A549 (cell line): ENCODE measurements at regions not wholly inside any gene's neighbourhood (a gene's known extent, or its start where the extent isn't known, plus 50 kb on each side); places are given as distances from the start of the nearest gene placed in this dataset.

Source experiments
- ATAC-seq, 2 experiments: fragments of 200-7000 bp in 1 of 2; fragments of >200 bp in 1 of 2; cut with Nextera tagmentation in 1 of 2; cut with Tn5 transposase in 1 of 2; 3 replicates each; pipeline versions ENCODE4 v1.8.0 to v1.9.1; 2018 to 2020; ENCODE audit warnings: mild to moderate bottlenecking in 1 of 2, moderate library complexity in 1 of 2
- CTCF ChIA-PET: fragments of 300-600 bp; sonication (Branson Sonifier 250); formaldehyde crosslinking; extraction: SDS; loops from one replicate; lab custom pipeline; 2021; ENCODE audit warnings: antibody characterized with exemption, inconsistent platforms; lab: Yijun Ruan, JAX
- POLR2A ChIA-PET: fragments of 350-600 bp; formaldehyde crosslinking; extraction: SDS; loops from one replicate; lab custom pipeline; 2021; ENCODE audit warnings: antibody characterized with exemption, inconsistent platforms; lab: Yijun Ruan, JAX
- DNase-seq, 2 experiments: peaks; one replicate each; pipeline versions ENCODE4 v3.0.0 to v3.0.0-alpha.2; 2011 to 2016; ENCODE audit warnings: low read depth in 1 of 2, low spot score in 1 of 2
- FAIRE-seq: peaks from 2 replicates; lab custom pipeline; 2011; peaks lifted over from hg19 to GRCh38; lab: Jason Lieb, UNC
- H3K27ac ChIP-seq, 2 experiments: fragments of >200 bp; sonication (Bioruptor Twin); formaldehyde crosslinking; 3 replicates each; pipeline ENCODE4 v1.5.1; 2016 to 2017
- H3K4me1 ChIP-seq: fragments of >200 bp; sonication (Bioruptor Twin); formaldehyde crosslinking; 3 replicates; pipeline ENCODE4 v1.6.1; 2016
- H3K4me2 ChIP-seq: fragments of >200 bp; sonication (Bioruptor Twin); formaldehyde crosslinking; 3 replicates; pipeline ENCODE4 v1.6.1; 2016
- H3K4me3 ChIP-seq: fragments of >200 bp; sonication (Bioruptor Twin); formaldehyde crosslinking; 3 replicates; pipeline ENCODE4 v1.5.1; 2016
- H3K9me3 ChIP-seq: fragments of >200 bp; sonication (Bioruptor Twin); formaldehyde crosslinking; 3 replicates; pipeline ENCODE4 v1.6.1; 2016
- CBX8 ChIP-seq: fragments of 200-600 bp; sonication (generic); IDR thresholded peaks from 2 replicates; pipeline ENCODE4 v1.6.1; 2016
- CHD4 ChIP-seq: fragments of 200-600 bp; sonication (generic); IDR thresholded peaks from 2 replicates; pipeline ENCODE4 v1.6.1; 2016; ENCODE audit warnings: antibody characterized with exemption, mild to moderate bottlenecking, borderline replicate concordance
- E2F6 ChIP-seq: IDR thresholded peaks from 2 replicates; pipeline ENCODE4 v1.6.1; 2012; ENCODE audit warnings: low read depth, borderline replicate concordance
- EHF ChIP-seq: fragments of 250-450 bp; sonication (Bioruptor Pico); IDR thresholded peaks from 2 replicates; pipeline ENCODE4 v1.5.0; 2020; ENCODE audit warnings: mild to moderate bottlenecking
- EHMT2 ChIP-seq: fragments of 200-600 bp; sonication (generic); IDR thresholded peaks from 2 replicates; pipeline ENCODE4 v1.6.1; 2016; ENCODE audit warnings: antibody characterized with exemption, low read depth, mild to moderate bottlenecking, moderate library complexity
- HDAC2 ChIP-seq: fragments of 200-600 bp; sonication (generic); IDR thresholded peaks from 2 replicates; pipeline ENCODE4 v1.6.1; 2016
- HOXA7 ChIP-seq: fragments of 250-450 bp; sonication (Bioruptor Pico); IDR thresholded peaks from 2 replicates; pipeline ENCODE4 v1.5.0; 2020; ENCODE audit warnings: mild to moderate bottlenecking, moderate library complexity
- HOXB5 ChIP-seq: fragments of 250-450 bp; sonication (Bioruptor Pico); IDR thresholded peaks from 2 replicates; pipeline ENCODE4 v1.5.0; 2020; ENCODE audit warnings: mild to moderate bottlenecking, moderate library complexity
- JUN ChIP-seq, 2 experiments: fragments of >200 bp; sonication (Bioruptor Twin); formaldehyde crosslinking; IDR thresholded peaks; 2 replicates in 1 of 2; 3 replicates in 1 of 2; pipeline ENCODE4 v1.6.1; 2016 to 2017
- KDM1A ChIP-seq: fragments of 200-600 bp; sonication (generic); IDR thresholded peaks from 2 replicates; pipeline ENCODE4 v1.6.1; 2016; ENCODE audit warnings: low read depth, mild to moderate bottlenecking
- KDM5A ChIP-seq: fragments of 200-600 bp; sonication (generic); IDR thresholded peaks from 2 replicates; pipeline ENCODE4 v1.6.1; 2016; ENCODE audit warnings: antibody characterized with exemption, mild to moderate bottlenecking
- MAFK ChIP-seq: fragments of 450-650 bp; IDR thresholded peaks from 2 replicates; pipeline ENCODE4 v1.6.1; 2014; ENCODE audit not compliant: partially characterized antibody
- MAZ ChIP-seq: fragments of 150-350 bp; IDR thresholded peaks from 2 replicates; pipeline ENCODE4 v1.6.1; 2014; ENCODE audit warnings: antibody characterized with exemption, low read depth, low read length, borderline replicate concordance
- MYC ChIP-seq: IDR thresholded peaks from 2 replicates; pipeline ENCODE4 v1.6.1; 2012; ENCODE audit warnings: mild to moderate bottlenecking, inconsistent platforms, low read length, improper control_type of control experiment, borderline replicate concordance
- NR3C1 ChIP-seq: fragments of >200 bp; sonication (Bioruptor Twin); formaldehyde crosslinking; IDR thresholded peaks from 3 replicates; pipeline ENCODE4 v1.6.1; 2017
- PHF8 ChIP-seq: fragments of 200-600 bp; sonication (generic); IDR thresholded peaks from 2 replicates; pipeline ENCODE4 v1.6.1; 2016; ENCODE audit warnings: low read depth, mild to moderate bottlenecking, antibody characterized with exemption, moderate library complexity, borderline replicate concordance
- POLR2A ChIP-seq: IDR thresholded peaks from 2 replicates; pipeline ENCODE4 v1.6.1; 2012; ENCODE audit warnings: mild to moderate bottlenecking, low read length
- RAD21 ChIP-seq, 2 experiments: fragments of >200 bp in 1 of 2; sonication (Bioruptor Twin) in 1 of 2; formaldehyde crosslinking in 1 of 2; IDR thresholded peaks in 1 of 2; conservative IDR thresholded peaks in 1 of 2; 2 replicates in 1 of 2; 3 replicates in 1 of 2; pipeline ENCODE4 v1.6.1; 2012 to 2018; ENCODE audit warnings: inconsistent platforms in 1 of 2
- SMC3 ChIP-seq: fragments of >200 bp; sonication (Bioruptor Twin); formaldehyde crosslinking; IDR thresholded peaks from 3 replicates; pipeline ENCODE4 v1.6.1; 2018; ENCODE audit warnings: inconsistent platforms
- WGBS: methylation state at CpG from one replicate; pipeline ENCODE4 v1.1.6; 2017; ENCODE audit errors: missing lambda C conversion rate; 5-methylcytosine and 5-hydroxymethylcytosine counted together
- TF ChIP-seq, protein P1 (sequence below): fragments of 250-450 bp; sonication (Bioruptor Pico); IDR thresholded peaks from 2 replicates; pipeline ENCODE4 v1.5.0; 2021; ENCODE audit warnings: mild to moderate bottlenecking, moderate library complexity, borderline replicate concordance
- TF ChIP-seq, protein P2 (sequence below): IDR thresholded peaks from 2 replicates; pipeline ENCODE4 v1.6.1; 2012
- TF ChIP-seq, protein P3 (sequence below): fragments of >200 bp; sonication (Bioruptor Twin); formaldehyde crosslinking; IDR thresholded peaks from 3 replicates; pipeline ENCODE4 v1.6.1; 2016
- TF ChIP-seq, protein P4 (sequence below): fragments of 150-350 bp; IDR thresholded peaks from 2 replicates; pipeline ENCODE4 v1.6.1; 2014; ENCODE audit warnings: low read depth, mild to moderate bottlenecking, low read length
- TF ChIP-seq, protein P5 (sequence below): fragments of 450-650 bp; IDR thresholded peaks from 2 replicates; pipeline ENCODE4 v1.6.1; 2014; ENCODE audit warnings: antibody characterized with exemption

GRCh38 chr9:31519424-31519823 is 865.0 kb upstream of the ACO1 start:
- no peak for DNase-seq
- CTCF ChIA-PET: interaction anchor here (1.4 kb wide), 1 partner anchor 10 kb away, joined by 3 read pairs; no protein-coding TSS in a partner anchor
- no peak for TF ChIP-seq SMC3
- no peak for TF ChIP-seq MAFK
- no peak for TF ChIP-seq NR3C1
- TF ChIP-seq MYC: no peak
- TF ChIP-seq HOXA7 (CRISPR knock-in tag): no peak
- TF ChIP-seq, protein P1, sequence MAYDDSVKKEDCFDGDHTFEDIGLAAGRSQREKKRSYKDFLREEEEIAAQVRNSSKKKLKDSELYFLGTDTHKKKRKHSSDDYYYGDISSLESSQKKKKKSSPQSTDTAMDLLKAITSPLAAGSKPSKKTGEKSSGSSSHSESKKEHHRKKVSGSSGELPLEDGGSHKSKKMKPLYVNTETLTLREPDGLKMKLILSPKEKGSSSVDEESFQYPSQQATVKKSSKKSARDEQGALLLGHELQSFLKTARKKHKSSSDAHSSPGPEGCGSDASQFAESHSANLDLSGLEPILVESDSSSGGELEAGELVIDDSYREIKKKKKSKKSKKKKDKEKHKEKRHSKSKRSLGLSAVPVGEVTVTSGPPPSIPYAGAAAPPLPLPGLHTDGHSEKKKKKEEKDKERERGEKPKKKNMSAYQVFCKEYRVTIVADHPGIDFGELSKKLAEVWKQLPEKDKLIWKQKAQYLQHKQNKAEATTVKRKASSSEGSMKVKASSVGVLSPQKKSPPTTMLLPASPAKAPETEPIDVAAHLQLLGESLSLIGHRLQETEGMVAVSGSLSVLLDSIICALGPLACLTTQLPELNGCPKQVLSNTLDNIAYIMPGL: no peak
- TF ChIP-seq, all 56 proteins: peak for 0
- WGBS: 8% methylated on average over 5 of the region's 5 CpGs
- POLR2A ChIA-PET: no interaction called here
- FAIRE-seq (no peak), ATAC-seq (no peak)
- no peak overlapping the region for H3K4me3 ChIP-seq
- no peaks in the 10 kb centered on the region for H3K4me1 ChIP-seq
- H3K4me2 ChIP-seq: no peak overlapping the region
- no peak overlapping the region for H3K27ac ChIP-seq
- H3K9me3 ChIP-seq: no peaks in the 10 kb centered on the region

DNA sequence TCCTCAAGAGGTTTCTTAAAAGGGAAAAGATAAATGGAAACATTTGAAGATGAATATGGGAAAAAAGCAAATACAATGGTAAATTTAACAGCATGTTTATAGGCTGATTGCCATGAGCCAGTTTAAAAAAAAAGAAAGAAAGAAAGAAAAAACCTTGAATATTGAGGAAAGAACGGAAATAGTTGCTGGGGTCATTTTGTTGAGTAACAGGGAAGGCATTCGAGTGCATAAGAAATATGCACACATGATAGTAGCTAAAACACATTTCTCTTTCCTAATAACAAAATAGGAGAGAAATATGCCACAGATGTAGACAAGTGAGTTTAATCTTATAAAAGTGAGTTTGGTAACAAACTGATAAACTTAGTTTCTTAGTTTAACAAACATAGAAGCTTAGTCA is 864.6 kb upstream of the ACO1 start:
- POLR2A ChIA-PET: no interaction called here
- ATAC-seq (no peak), DNase-seq (no peak), FAIRE-seq (no peak)
- no peak overlapping the region for H3K4me2 ChIP-seq
- H3K9me3 ChIP-seq: no peaks in the 10 kb centered on the region
- no peak overlapping the region for H3K4me3 ChIP-seq
- TF ChIP-seq MAFK (no peak), JUN (IDR thresholded peaks at IDR 0.05) (no peak), MAZ (no peak), POLR2A (no peak), NR3C1 (no peak), EHF (CRISPR knock-in tag) (no peak), KDM5A (no peak)
- TF ChIP-seq, protein P2, sequence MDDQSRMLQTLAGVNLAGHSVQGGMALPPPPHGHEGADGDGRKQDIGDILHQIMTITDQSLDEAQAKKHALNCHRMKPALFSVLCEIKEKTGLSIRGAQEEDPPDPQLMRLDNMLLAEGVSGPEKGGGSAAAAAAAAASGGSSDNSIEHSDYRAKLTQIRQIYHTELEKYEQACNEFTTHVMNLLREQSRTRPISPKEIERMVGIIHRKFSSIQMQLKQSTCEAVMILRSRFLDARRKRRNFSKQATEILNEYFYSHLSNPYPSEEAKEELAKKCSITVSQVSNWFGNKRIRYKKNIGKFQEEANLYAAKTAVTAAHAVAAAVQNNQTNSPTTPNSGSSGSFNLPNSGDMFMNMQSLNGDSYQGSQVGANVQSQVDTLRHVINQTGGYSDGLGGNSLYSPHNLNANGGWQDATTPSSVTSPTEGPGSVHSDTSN: no peak
- TF ChIP-seq, protein P3, sequence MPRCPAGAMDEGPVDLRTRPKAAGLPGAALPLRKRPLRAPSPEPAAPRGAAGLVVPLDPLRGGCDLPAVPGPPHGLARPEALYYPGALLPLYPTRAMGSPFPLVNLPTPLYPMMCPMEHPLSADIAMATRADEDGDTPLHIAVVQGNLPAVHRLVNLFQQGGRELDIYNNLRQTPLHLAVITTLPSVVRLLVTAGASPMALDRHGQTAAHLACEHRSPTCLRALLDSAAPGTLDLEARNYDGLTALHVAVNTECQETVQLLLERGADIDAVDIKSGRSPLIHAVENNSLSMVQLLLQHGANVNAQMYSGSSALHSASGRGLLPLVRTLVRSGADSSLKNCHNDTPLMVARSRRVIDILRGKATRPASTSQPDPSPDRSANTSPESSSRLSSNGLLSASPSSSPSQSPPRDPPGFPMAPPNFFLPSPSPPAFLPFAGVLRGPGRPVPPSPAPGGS: no peak
- H3K27ac ChIP-seq: no peak overlapping the region
- CTCF ChIA-PET: interaction anchor here (1.4 kb wide), 1 partner anchor 9 kb away, joined by 3 read pairs; no protein-coding TSS in a partner anchor
- no peaks in the 10 kb centered on the region for H3K4me1 ChIP-seq
- 16% methylated on average over 2 of the region's 2 CpGs for WGBS

DNA sequence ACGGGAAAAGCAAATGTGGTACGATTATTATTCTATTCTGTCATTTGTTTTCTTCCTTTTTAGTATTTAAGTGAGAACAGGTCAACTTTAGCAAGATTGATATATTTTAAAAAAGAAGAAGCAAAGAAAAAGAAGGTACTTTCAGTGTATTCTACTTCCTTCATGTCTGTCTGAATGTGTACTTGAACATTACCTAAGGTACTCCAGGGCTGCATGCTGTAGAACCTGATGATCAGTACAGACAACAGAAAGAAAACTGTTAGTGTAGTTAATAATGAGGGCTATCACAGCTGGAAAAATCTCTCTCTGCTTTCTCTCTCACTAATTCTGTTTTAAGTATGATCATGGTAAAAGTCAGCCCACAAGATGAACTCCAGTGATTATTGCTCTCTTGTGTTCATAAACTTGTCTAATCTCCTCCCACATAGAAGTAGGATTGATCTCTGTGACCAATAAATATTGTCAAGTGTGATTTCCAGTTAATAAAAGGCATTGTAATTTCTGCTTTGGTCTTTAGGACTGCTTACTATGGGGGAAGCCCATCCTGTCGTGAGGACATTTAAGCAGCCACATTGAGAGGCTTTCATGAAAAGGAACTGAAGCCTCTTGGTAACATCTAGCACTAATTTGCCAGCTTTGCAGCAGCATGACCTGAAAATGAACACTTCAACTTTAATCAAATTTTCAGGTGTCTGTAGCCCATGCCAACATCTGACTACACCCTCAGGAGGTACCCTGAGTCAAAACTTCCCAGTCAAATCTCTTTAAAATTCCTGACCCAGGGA is 864.0 kb upstream of the ACO1 start:
- no peak overlapping the region for H3K27ac ChIP-seq
- DNase-seq (no peak), FAIRE-seq (no peak), ATAC-seq (no peak)
- no peaks in the 10 kb centered on the region for H3K9me3 ChIP-seq
- CTCF ChIA-PET: no interaction called here
- POLR2A ChIA-PET: no interaction called here
- no peak overlapping the region for H3K4me2 ChIP-seq
- no peaks in the 10 kb centered on the region for H3K4me1 ChIP-seq
- WGBS: 8% methylated on average over 3 of the region's 3 CpGs
- H3K4me3 ChIP-seq: no peak overlapping the region
- TF ChIP-seq MYC (no peak), JUN (IDR thresholded peaks at IDR 0.05) (no peak), EHMT2 (no peak), MAFK (no peak), HDAC2 (no peak), KDM5A (no peak), RAD21 (conservative IDR thresholded peaks at IDR 0.05 in 1 of 2, IDR thresholded peaks at IDR 0.05 in 1 of 2) (no peak), HOXB5 (CRISPR knock-in tag) (no peak), CBX8 (no peak), KDM1A (no peak), CHD4 (no peak), E2F6 (no peak), SMC3 (no peak), PHF8 (no peak)
- TF ChIP-seq, protein P4, sequence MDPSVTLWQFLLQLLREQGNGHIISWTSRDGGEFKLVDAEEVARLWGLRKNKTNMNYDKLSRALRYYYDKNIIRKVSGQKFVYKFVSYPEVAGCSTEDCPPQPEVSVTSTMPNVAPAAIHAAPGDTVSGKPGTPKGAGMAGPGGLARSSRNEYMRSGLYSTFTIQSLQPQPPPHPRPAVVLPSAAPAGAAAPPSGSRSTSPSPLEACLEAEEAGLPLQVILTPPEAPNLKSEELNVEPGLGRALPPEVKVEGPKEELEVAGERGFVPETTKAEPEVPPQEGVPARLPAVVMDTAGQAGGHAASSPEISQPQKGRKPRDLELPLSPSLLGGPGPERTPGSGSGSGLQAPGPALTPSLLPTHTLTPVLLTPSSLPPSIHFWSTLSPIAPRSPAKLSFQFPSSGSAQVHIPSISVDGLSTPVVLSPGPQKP: no peak
- TF ChIP-seq, protein P5, sequence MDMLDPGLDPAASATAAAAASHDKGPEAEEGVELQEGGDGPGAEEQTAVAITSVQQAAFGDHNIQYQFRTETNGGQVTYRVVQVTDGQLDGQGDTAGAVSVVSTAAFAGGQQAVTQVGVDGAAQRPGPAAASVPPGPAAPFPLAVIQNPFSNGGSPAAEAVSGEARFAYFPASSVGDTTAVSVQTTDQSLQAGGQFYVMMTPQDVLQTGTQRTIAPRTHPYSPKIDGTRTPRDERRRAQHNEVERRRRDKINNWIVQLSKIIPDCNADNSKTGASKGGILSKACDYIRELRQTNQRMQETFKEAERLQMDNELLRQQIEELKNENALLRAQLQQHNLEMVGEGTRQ: no peak
- TF ChIP-seq, protein P1: no peak
